T-helper 1 cell (primary cell): ENCODE measurements at regions not wholly inside any gene's neighbourhood (a gene's known extent, or its start where the extent isn't known, plus 50 kb on each side); places are given as distances from the start of the nearest gene placed in this dataset.

Source experiments
- DNase-seq, 5 donors: peaks; one replicate each; pipeline ENCODE4 v3.0.0-alpha.2; 2012 to 2020

DNA sequence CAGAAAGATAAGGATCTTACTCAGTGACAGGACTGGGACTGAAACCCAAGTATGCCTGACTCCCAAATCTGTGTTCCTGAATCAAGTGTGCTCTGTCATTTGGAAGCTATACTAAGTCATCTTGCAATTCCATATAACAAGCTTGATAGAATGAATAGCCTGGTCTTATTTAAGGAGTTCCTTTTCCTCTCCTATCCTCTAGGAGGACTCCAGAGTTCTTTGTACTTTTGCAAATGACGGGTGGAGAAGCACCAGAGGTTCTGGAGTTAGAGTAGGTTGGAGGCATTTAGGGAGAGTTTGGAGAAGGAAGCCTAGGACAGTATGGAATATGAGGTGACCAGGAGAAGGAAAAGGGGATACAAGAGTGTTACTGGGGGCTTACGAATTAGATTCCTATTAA lies 92.9 kb upstream of the RCN1 start:
- DNase-seq = no peak

DNA sequence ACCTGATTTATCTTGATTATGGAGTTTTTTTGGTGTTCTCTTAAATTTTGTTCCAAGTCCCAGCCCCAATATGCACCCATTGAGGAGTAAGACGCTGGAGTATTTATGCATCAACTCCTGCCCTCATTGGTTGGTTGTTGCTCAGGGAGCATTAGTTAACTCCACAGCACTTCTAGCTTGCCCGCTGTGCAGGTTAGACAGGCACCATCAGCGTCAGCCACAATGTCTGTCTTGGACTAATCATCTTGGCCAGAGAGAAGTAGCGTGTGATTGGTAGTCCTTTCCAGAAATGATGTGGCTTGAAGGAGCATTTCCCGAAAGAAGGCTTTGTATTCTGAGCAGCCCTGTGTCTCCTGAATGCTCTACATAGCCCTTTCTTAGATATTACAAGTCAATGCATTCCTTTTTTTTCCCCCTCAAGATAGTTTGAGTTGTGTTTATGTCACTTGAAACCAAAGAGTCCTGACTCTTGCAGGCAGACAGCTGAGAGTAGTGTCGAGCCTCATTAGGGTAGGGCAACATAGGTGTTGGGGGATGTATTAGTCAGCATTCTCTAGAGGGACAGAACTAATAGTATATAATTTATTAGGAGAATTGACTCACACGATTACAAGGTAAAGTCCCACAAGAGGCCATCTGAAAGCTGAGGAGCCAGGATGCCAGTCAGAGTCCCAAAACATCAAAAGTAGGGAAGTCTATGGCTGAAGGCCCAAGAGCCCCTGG lies 94.6 kb upstream of the RCN1 start:
- DNase-seq = no peak

DNA sequence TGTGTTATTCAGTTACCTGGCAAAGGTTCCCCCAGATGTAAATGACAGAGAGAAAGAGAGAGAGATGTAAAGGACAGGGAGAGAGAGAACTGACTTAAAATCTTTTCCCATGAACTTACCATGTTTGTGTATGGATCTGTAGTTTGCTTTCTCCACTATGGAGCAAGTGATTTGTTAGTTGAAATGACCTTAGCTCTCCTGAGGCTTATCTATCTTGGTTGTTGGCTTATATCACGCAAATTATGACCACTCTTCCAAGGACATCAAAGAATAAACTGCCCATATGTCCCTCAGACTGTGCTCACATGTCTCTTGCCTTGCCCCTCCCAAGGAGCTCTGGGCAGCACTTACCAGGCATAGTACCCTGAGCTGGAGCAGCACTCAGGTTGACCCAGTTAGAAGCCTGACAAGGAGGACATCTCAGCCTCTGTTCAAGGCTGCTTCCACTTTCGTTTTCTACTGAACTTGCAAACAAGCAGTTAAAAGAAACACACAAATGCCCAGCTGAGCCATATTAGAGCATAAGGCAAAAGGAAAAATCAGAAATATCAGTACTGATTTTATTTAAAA lies 95.3 kb upstream of the RCN1 start:
- peak in 1 of 5 donors; percentile 42 for DNase-seq

DNA sequence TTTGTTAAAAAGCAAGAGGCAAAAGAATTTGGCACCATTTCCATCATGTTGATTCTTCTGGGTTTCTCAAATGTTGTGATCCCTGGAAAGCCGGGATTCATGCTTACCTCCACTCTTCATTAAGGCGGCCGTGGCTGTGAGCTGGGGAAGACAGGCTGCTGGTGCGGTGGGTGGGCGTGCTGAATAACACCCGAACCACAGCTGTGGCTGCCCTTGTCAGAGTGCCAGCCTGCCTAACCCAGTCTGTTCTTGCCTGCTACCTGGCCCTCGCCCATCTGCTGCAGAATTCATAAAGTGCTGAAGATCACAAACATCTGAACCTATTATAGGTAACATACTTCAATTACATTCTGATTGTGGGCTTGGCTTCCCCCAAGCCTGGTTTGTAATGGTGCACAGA lies 95.8 kb upstream of the RCN1 start:
- DNase-seq = no peak

DNA sequence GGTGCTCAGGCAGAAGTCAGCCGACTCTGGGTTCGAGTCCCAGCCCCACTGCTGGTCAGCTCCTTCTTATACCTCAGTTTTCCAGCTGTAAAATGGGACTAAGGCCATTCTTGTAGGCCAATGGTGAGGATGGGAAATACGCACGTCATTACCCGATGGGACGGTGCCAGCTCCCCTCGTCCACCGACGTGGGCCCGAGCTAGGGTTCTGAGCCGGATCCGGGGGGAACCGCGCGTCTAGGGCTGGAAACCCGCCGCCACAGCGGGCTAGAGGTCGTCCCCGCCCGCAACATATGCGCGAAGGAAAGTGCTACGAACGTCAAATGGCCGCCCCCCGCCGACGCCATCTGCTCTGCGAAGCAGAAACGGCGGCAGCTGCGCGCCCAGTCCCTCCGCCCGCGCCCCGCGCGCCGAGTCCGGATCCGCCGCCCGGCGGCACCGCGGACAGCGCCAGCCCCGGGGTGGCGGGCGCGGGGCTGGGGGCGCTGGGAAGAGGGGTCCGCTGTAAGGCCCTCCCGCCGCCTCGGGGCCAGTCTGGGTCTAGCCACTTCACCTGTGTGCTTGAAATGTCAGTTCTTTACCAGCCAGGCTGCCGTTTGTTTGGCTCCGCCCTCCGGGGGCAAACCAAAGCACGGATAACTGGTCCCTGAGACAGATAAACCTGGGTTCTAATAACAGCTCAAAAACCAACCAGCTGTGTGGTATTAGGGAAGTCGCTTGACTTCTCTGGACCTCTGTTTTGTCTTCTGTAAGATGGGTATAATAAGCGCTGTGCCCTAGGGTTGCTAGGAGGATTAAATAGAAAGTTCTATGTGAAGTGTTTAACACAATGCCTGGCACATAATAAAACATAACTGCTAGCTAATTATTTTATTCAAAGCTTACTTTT lies 103.5 kb upstream of the RCN1 start:
- DNase-seq = no peak

DNA sequence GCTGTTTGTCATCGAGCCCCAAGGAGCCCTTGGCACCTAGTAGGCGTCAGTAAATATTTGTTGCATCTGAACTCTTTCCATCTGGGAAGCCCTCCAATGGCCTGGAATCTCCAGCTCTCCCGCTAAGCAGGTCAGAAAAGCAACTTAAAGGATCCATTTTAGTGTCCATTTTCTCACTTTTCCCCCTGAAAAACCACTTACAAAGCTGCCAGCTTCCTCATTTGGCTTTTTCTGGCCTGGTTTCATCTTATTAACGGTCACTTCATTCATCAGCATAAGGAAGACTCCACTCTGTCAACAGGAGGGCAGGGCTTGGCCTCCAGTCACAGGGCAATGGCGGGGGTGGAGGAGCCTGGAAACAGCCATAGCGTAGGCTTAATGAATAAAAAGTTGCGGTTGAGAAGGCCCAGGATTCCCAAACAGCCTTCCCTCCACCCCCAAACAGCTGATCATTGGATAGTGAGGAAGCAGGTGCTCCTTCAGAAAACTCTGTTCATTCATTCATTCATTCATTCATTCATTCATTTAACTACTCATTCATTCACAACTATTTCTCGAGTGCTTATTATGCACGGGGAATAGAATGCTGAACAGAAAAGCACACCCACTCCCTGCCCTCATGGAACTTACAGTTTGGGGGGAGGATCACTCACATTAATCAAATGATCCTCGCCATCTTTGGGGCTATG lies 104.5 kb upstream of the RCN1 start:
- no peak for DNase-seq

DNA sequence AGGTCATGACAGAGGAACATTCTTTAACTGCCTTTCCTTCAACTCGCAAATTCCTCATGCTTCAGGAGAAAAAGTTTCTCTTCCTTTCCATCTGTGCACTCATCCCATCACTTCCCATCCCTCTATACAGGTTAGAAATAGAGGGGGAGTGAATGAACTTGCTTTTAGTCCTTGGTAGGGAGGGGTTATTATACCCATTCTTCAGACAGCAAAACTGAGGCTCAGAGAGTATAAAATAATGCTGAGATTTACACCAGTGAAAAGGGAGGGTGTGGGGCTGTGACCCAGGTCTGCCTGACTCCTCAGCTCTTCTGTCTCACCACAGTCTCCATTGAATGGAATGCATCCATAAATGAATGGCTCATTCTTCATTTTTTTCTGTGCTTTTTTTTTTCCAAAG lies 109.4 kb upstream of the RCN1 start:
- DNase-seq = no peak

DNA sequence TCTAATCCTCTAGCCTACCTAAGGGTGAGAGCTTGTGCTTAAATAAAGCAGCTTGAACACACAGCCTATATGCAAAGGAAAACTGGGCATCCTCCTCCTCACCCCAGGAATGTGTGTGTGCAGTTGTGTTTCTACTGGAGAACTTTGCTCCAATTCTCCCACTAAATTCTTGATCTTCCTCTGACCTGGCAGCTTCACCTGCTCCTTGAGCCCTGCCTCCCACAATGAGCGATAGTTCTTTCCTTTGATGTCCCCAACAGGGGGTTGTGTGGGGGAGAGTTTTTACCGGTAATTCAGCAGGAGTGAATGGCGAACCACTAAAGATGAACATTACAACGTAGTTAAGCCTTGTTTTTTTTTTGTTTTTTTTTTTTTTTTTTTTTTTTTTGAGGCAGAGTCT lies 113.5 kb upstream of the RCN1 start:
- no peak for DNase-seq

DNA sequence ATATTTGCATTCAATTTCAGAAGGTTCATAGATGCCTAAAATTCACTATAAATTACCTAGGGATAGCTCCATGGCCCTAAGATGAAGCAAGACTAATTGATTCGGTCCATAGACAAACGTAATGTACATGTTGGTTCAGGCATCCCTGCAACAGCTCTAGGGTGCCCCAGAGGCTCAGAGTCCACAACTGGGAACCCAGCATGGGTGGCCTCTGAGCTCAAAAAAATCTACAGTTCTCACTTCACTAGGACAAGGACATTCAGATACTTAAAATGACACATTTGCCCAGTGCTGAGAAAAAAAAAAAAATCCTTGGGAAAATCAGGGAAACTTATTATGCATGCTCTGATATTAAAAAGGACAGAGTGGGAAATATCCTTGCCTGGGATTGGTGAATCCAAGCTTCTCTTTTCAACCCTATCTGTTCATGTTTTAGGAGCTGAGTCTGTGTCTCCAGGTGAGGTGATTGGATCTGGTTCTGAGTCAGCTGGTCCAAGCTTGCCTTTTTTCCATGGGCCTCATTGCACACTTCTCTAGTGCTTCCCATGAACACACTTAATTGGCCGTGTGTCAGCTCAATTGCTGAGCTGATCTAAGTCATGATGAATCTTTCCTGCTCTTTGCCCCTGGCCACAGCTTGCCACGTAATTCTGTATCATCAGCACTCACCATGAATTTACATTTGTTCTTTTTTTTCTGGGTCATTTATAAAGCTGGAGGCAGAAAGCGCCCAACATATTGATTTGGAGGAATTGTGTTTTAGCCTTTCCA lies 116.3 kb upstream of the RCN1 start:
- no peak for DNase-seq

DNA sequence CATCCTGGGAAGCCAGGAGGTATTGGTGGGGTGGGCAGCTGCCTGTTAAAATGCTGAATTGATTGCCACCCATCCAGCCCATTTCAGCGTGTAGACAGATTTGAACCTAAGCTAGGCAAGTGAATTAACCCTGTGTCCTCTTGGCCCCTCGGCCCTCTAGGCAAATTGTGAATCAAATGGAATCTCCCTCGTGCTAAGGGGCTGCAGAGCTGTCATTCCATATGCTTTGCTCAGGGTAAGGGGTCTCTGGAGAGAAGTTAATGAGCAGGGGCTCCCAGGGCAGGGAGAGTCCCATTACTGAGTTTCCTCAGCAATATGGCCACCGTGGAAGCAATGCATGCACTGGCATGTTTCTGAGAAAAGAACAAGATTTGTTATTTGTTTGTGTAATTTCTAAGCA lies 117.7 kb upstream of the RCN1 start:
- DNase-seq = no peak

DNA sequence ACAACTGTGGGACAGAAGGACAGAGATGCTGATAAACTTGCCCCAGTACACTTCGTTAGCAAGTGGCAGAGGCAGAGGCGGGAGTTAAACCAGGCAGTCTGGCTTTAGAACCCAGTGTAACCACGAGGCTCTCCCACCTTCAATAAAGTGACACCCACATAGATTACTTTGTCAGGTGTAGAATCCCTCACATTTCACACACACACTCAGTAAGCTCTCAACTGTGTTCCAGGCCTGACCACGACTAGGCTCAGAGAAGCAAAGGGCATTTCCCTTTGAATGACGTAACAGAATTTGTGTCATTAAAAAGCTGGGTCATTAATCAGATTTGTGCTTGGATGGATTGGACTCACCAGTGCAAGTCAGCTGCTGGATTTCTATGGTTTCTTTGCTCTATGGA lies 118.3 kb upstream of the RCN1 start:
- no peak for DNase-seq

DNA sequence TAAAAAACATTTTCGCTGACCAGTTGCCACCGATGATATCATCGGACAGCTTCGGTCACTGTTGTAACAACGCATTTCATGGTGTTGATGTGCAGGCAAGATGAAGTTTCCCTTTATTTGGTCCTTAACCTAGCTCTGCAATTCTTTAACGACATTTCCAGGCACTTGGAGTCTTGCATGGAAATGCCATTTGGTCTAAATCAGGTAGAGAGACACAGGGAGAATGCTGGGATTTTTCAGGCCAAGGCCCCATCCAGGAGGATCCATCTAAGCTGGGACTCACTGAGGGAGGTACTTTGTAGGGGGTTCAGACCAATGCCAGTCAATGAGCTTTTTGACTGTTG lies 121.5 kb upstream of the RCN1 start:
- DNase-seq = no peak

DNA sequence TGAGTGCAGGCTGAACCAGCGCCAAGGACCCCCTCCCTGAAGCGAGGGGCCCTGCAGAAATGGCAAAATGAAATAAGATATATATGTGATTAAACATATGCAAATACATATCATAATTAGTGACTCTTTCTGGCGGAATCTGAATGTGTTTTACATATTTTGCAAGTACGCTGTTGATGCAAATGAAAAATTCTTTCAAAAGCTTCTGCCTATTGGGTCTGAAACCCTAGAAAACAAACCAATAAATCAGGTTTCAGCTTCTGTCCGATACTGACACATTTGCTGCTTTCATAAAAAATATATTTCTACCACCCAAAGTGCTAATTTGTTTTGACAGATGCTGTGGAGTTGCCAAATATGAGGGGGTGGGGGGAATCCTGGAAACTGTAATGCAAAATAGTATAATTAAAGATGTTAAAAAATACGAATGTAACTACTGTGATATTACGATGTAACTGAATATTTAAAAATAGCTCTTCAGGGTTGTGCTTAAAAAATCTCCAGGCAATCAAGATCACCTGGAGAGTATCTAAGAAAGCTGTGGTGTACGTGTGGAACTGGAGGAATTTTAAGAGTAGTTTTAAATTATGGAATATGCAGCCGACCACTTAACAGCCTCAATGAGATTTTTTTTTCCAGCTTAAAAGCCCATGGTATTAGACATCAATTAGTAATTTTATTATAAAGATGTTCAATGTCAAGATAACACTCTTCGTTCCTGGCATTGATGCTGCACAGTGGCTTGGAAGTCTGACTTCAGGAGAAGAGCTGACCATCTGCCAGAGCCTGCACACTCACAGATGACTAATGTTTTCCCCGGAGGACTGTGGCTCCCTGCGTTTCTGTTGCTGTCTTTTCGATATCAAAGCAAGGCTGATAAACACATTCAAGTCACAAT lies 122.2 kb upstream of the RCN1 start:
- DNase-seq = no peak

DNA sequence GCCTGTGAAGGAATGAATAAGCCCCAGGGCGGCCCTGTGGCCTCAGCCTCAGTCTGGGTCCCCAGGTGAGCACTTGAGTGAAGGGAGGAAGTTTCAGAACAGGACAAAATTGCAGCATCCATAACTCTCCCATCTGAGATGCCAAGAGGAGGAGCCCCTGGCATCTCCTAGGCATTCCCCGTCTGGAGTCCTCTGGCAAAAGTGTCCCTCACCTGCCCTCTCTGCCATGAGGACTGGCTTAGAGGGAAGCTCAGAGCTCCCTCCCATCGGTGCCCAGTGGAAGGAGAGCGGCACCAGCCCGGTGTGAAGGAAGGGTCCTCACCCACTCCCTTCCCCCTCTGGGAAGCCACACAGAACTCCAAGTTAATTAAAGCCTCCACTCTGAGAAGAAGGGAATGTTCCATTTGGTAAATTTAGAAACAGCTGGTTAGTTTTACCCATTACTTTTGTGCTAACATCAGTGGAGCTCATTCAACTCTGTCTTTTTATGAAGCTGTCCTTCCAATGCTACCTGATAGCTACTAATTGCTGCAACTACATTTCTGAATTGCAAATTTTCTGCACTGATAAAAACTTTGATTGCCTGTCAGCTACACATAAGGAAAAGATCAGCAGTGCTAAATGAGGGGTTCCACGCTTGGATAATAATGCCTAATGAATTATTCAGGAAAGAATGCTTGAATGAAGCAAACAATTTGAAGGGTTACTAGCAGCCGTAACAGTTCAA lies 123.3 kb upstream of the RCN1 start:
- DNase-seq = no peak

DNA sequence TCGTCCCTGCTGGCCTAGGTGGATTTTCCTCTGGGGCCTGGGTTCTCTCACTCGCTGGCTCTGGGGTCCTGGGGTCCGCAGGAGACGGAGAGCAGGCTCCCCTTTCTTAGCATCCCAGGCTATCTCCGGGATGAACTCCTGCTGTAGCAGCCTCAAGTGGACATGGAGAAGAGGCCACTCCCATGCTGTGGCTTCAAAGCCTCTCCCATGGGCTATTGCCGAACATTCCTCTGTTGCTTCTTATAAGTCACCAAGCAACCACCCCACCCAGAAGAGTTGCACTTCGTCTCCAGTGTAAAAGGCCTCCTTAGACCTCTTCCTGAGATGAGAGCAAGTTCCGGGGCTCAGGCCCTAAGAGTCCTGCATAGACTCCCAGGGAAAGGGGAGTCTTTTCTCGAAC lies 124.0 kb upstream of the RCN1 start:
- no peak for DNase-seq

DNA sequence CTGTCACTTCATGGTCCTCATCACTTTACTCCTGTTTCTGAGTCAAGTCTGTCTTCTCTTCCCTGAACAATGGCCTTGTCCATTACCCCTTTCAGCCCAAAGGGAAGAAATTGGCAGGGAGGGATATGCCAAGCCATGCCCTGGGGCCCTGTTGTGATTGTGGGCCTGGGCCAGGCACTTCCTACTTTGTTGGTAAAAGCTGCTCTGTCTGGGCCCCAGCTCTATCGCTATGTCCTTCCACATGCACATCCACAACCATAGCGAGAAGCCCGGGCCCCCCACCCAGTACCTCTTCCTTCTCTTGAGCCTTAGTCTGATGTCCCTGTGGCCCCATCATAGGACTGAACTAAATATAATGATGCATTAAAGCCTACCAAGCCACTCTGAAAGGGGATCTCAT lies 126.7 kb upstream of the RCN1 start:
- DNase-seq = no peak

DNA sequence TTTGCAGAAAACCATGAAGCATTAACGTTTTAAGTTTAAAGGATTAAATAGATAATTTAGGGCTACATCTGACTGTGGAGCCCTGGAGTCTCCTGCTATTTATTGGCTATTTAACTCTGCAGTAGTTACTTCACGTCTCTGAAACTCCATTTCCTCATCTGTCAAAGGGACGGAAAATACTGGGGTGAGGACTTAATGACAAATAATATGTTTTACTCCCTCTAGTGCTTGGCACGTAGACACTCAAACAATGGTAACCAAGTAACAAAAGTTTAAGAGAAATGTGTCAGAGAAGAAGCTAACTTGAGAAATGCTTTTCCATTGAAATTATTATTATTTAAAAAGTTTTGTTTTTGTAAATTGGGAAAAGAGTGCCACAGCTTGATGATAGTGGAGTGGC lies 130.7 kb upstream of the RCN1 start:
- DNase-seq = no peak

DNA sequence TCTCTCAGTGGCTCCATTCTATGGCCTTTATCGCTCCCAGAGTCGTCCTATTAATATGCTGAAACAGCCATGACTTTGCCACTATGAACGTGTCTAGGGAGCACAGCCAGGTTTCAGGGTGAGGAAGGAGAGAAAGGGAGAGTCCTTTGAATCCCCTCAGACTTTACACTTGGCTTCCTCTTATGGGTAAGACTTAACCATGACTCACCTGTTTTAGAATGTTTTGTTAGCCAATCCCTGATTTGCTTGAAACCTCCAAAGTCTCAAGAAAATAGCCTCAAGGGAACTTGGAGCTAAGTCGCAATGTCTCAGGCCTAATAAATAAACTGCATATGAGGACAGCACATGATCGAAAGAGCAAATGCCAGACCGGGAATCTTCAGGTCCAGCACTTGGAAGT lies 131.2 kb upstream of the RCN1 start:
- DNase-seq = no peak

DNA sequence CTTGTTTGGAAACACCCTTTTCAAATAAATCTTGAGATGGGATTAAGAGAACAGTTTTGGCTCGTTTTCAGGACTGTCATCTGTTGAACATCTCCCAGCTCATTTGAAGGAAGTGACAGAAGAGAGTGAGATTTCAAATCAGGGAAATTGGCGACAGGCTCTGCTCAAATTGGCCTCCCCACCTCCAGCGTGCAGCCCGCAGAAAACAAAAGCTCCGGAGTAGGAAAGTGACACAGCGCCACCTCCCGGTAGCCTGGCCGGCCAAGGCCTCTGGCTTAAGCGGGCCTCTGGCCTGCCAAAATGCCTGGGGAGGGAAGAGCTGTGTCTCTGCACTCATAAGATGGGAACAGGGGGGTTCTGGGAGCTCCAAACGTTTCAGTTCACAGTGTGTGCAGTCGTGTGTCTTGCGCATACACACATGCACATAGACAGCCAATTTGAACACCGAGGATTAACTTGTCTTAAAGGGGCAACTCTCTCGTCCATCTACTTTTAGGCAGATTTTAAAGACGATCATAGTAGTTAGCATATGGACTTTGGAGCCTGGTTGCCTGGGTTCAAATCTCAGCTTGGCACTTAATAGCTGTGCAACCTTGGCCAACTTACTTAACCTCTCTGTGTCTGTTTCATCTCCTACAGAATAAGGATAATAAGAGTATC lies 132.7 kb upstream of the RCN1 start:
- peak in 4 of 5 donors; percentile 30 to 42 (median 35) for DNase-seq

DNA sequence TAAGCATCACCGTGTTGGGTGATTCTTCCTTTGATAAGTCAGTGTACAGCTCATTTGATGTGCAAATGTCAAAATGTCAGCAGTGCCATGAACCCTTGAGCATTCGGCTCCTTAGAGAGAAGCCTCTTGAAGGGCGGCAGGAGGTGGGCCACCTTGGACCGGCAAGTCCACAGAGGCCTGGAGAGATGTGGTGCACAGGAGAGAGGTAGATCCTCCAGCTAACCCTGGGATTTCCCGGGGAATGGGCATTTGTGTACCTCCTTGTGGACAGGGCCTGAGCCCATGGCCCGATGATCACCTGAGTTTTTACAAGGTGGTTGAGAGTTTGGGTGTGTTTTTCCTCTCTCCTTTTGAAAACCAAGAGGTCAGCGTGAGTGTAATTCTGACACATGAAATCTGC lies 133.2 kb upstream of the RCN1 start:
- no peak for DNase-seq
